Cardiac fibroblast (primary cell): ENCODE measurements at regions not wholly inside any gene's neighbourhood (a gene's known extent, or its start where the extent isn't known, plus 50 kb on each side); places are given as distances from the start of the nearest gene placed in this dataset.
"Not testable (repeated sequence)": the region's sequence is repeated elsewhere in the genome, so short reads cannot be mapped to it uniquely, and the experiment has no call there.

ENCODE experiments used
- DNase-seq, 2 donors: peaks; one replicate each; pipeline versions ENCODE4 v3.0.0 to v3.0.0-alpha.2; 2010; ENCODE audit warnings: low read depth in 2 of 2
- H3K4me3 ChIP-seq, 2 donors: replicated peaks in 1 of 2; 1 replicate in 1 of 2; 2 replicates in 1 of 2; pipeline ENCODE4 v1.5.1; 2011; ENCODE audit warnings: low read depth in 2 of 2, low read length in 2 of 2, mild to moderate bottlenecking in 2 of 2, moderate library complexity in 1 of 2
- CTCF ChIP-seq: IDR thresholded peaks from one replicate; pipeline ENCODE4 v1.5.1; 2011; ENCODE audit warnings: low read depth, mild to moderate bottlenecking, low read length, inconsistent platforms

GRCh38 chr1:29590583-29591565 lies 354.6 kb downstream of the PTPRU start:
- no peak overlapping the region for H3K4me3 ChIP-seq
- no peak for TF ChIP-seq CTCF
- DNase-seq, result no peak

GRCh38 chr1:29589716-29590115 lies 353.4 kb downstream of the PTPRU start:
- DNase-seq, H3K4me3 ChIP-seq: not testable (repeated sequence)

- no peak for TF ChIP-seq CTCF
- no peak overlapping the region for H3K4me3 ChIP-seq
- no peak for DNase-seq
Observed at GRCh38 chr1:29586991-29587745, 350.8 kb downstream of the PTPRU start.

GRCh38 chr1:29586215-29586614 lies 349.9 kb downstream of the PTPRU start:
- TF ChIP-seq CTCF, result no peak
- no peak overlapping the region for H3K4me3 ChIP-seq
- no peak for DNase-seq

- no peak overlapping the region for H3K4me3 ChIP-seq
- no peak for TF ChIP-seq CTCF
- DNase-seq, result no peak
Observed at GRCh38 chr1:29585656-29586055, 349.3 kb downstream of the PTPRU start.

GRCh38 chr1:29585201-29585600 lies 348.9 kb downstream of the PTPRU start:
- DNase-seq, result no peak
- no peak overlapping the region for H3K4me3 ChIP-seq
- TF ChIP-seq CTCF, result no peak

GRCh38 chr1:29584776-29585175 lies 348.5 kb downstream of the PTPRU start:
- no peak overlapping the region for H3K4me3 ChIP-seq
- no peak for TF ChIP-seq CTCF
- peak in 1 of 2 donors; percentile 2 for DNase-seq
